ENCODE measurements at regions not wholly inside any gene's neighbourhood (a gene's known extent, or its start where the extent isn't known, plus 50 kb on each side); places are given as distances from the start of the nearest gene placed in this dataset.

DNA sequence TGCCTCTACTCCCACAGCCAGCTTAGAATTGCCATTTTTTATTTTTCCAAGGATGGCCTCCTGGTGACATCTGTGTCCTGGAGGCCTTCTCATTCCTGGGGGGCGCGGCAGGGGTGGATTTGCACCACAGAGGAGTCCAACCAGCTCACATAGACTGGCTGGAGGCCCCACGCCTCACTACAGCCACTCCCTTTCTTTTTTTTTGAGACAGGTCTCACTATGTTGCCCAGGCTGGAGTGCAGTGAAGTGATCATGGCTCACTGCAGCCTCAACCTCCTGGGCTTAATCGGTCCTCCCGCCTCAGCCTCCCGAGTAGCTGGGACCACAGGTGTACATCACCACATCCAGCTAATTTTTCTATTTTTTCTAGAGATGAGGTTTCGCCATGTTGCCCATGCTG lies 57.6 kb upstream of the DOCK1 start:
- Histone ChIP-seq H3K27ac (ENCODE audit: low read length in 2 of 2) (no peak overlapping the region), H4K20me1 (ENCODE audit: control insufficient read depth, insufficient read depth, low read length, poor library complexity, severe bottlenecking) (no peaks in the 10 kb centered on the region), H2AFZ (ENCODE audit: insufficient read depth, low read depth, low read length, poor library complexity, severe bottlenecking) (no peak overlapping the region), H3K9me3 (ENCODE audit: control extremely low read depth in 1 of 3, control insufficient read depth in 2 of 3, insufficient read depth in 1 of 3, low read length in 2 of 3) (peaks cover 0 to 13% (median 0%) of the 10 kb centered on the region in 3 donors), H3K27me3 (replicated peaks in 1 of 4; ENCODE audit: control extremely low read depth in 1 of 4, control insufficient read depth in 3 of 4, insufficient read depth in 4 of 4, low read length in 3 of 4) (no peaks in the 10 kb centered on the region), H3K4me3 (ENCODE audit: control extremely low read depth in 1 of 5, extremely low read depth in 1 of 5, insufficient read depth in 1 of 5, low read depth in 2 of 5, low read length in 4 of 5) (no peak overlapping the region), H3K79me2 (ENCODE audit: control insufficient read depth, insufficient read depth, low read length) (no peaks in the 10 kb centered on the region), H3K36me3 (replicated peaks in 1 of 2; ENCODE audit: control extremely low read depth in 1 of 2, control insufficient read depth in 1 of 2, extremely low read depth in 1 of 2, insufficient read depth in 2 of 2, low read length in 1 of 2) (no peaks in the 10 kb centered on the region), H3K9ac (ENCODE audit: low read length) (no peak overlapping the region), H3K4me1 (ENCODE audit: control insufficient read depth in 2 of 2, insufficient read depth in 2 of 2, low read length in 2 of 2) (no peaks in the 10 kb centered on the region), H3K4me2 (replicated peaks; ENCODE audit: low read depth, low read length, poor library complexity, severe bottlenecking) (no peak overlapping the region)
- no peak overlapping the region for H3K4me3 Mint-ChIP-seq
- TF ChIP-seq EZH2 (IDR thresholded peaks at IDR 0.05; ENCODE audit: borderline replicate concordance, insufficient read depth, low read depth, low read length, poor library complexity, severe bottlenecking) (no peak), CTCF (IDR thresholded peaks at IDR 0.05) (no peak)
- no peaks in the 10 kb centered on the region for H3K4me1 Mint-ChIP-seq
- ATAC-seq (ENCODE audit: low read depth) (no peak), DNase-seq (no peak)
- intact Hi-C loops (cut with micrococcal nuclease), result no loop called here
- 100% methylated on average over 3 of the region's 7 CpGs for WGBS (ENCODE audit: insufficient coverage)
- no peak overlapping the region for H3K27ac Mint-ChIP-seq
- POLR2A ChIA-PET, result no interaction called here
- peaks cover 6% of the 10 kb centered on the region for H3K9me3 Mint-ChIP-seq (ENCODE audit: insufficient read depth)
- CTCF ChIA-PET, result no interaction called here
- H3K27me3 Mint-ChIP-seq, result no peaks in the 10 kb centered on the region

DNA sequence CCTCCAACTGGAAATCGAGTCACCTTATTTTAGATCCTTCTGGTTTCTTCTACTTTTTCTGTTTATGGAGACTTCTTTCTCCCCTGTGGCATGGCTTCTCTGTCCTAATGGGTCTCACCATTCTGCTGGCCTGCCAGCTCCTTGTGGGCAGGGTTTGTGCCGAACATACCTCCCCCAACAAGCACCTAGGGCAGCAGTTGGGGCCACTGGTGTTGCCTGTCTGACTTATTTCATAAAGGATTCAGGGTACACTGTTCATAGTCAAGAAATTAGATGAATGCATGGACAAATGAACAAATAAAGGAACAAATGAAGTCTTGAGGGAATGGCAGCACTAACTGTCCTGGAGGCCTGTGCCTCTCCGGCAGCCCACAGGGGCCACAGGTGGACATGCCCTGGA lies 55.6 kb upstream of the DOCK1 start:
- WGBS (ENCODE audit: insufficient coverage), result 93% methylated on average over 2 of the region's 3 CpGs
- CTCF ChIA-PET, result no interaction called here
- H3K27me3 Mint-ChIP-seq, result no peaks in the 10 kb centered on the region

More for the DNA sequence above, 55.6 kb upstream of the DOCK1 start:
- Histone ChIP-seq H3K36me3 (replicated peaks in 1 of 2; ENCODE audit: control extremely low read depth in 1 of 2, control insufficient read depth in 1 of 2, extremely low read depth in 1 of 2, insufficient read depth in 2 of 2, low read length in 1 of 2) (no peaks in the 10 kb centered on the region), H2AFZ (ENCODE audit: insufficient read depth, low read depth, low read length, poor library complexity, severe bottlenecking) (no peak overlapping the region), H3K27ac (ENCODE audit: low read length in 2 of 2) (no peak overlapping the region), H3K79me2 (ENCODE audit: control insufficient read depth, insufficient read depth, low read length) (no peaks in the 10 kb centered on the region), H3K4me3 (ENCODE audit: control extremely low read depth in 1 of 5, extremely low read depth in 1 of 5, insufficient read depth in 1 of 5, low read depth in 2 of 5, low read length in 4 of 5) (no peak overlapping the region), H3K9me3 (ENCODE audit: control extremely low read depth in 1 of 3, control insufficient read depth in 2 of 3, insufficient read depth in 1 of 3, low read length in 2 of 3) (peaks cover 0 to 5% (median 0%) of the 10 kb centered on the region in 3 donors), H3K27me3 (replicated peaks in 1 of 4; ENCODE audit: control extremely low read depth in 1 of 4, control insufficient read depth in 3 of 4, insufficient read depth in 4 of 4, low read length in 3 of 4) (no peaks in the 10 kb centered on the region), H3K9ac (ENCODE audit: low read length) (no peak overlapping the region), H3K4me1 (ENCODE audit: control insufficient read depth in 2 of 2, insufficient read depth in 2 of 2, low read length in 2 of 2) (no peaks in the 10 kb centered on the region), H4K20me1 (ENCODE audit: control insufficient read depth, insufficient read depth, low read length, poor library complexity, severe bottlenecking) (no peaks in the 10 kb centered on the region), H3K4me2 (replicated peaks; ENCODE audit: low read depth, low read length, poor library complexity, severe bottlenecking) (no peak overlapping the region)
- no peak overlapping the region for H3K4me3 Mint-ChIP-seq
- H3K4me1 Mint-ChIP-seq, result no peaks in the 10 kb centered on the region
- POLR2A ChIA-PET, result no interaction called here
- no peak for ATAC-seq (ENCODE audit: low read depth)
- H3K27ac Mint-ChIP-seq, result no peak overlapping the region
- TF ChIP-seq EZH2 (IDR thresholded peaks at IDR 0.05; ENCODE audit: borderline replicate concordance, insufficient read depth, low read depth, low read length, poor library complexity, severe bottlenecking), result no peak
- no peak for TF ChIP-seq CTCF (IDR thresholded peaks at IDR 0.05)
- no peak for DNase-seq
- intact Hi-C loops (cut with micrococcal nuclease), result no loop called here
- H3K9me3 Mint-ChIP-seq (ENCODE audit: insufficient read depth), result peaks cover 6% of the 10 kb centered on the region
